Ureter (tissue), 1 donor: ENCODE measurements at regions not wholly inside any gene's neighbourhood (a gene's known extent, or its start where the extent isn't known, plus 50 kb on each side); places are given as distances from the start of the nearest gene placed in this dataset.
"Not testable (repeated sequence)": the region's sequence is repeated elsewhere in the genome, so short reads cannot be mapped to it uniquely, and the experiment has no call there.

Source experiments
- DNase-seq: peaks from one replicate; pipeline ENCODE4 v3.0.0-alpha.2; 2020; ENCODE audit warnings: low spot score
- donor health status: DM: yes; HTN: yes; CAD: no.

DNA sequence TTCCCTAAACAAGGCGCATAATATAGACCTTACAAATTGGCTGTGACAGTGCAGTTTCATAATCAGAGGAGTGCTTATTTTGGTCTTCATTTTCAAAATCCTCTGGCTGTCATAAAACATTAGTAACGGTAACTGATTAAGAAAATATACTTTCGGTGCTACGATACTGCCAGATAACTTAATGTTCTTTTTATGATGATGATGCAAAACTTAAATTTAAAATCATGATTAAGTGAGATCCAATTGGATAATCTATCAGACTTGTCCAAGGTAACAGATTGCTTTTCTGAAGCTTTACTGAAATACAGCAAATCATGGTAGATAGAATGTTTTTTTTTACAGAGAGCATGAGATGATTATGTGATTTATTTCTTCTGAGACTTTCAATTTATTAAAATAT, 364.2 kb upstream of the CNTN3 start:
- no peak for DNase-seq

DNA sequence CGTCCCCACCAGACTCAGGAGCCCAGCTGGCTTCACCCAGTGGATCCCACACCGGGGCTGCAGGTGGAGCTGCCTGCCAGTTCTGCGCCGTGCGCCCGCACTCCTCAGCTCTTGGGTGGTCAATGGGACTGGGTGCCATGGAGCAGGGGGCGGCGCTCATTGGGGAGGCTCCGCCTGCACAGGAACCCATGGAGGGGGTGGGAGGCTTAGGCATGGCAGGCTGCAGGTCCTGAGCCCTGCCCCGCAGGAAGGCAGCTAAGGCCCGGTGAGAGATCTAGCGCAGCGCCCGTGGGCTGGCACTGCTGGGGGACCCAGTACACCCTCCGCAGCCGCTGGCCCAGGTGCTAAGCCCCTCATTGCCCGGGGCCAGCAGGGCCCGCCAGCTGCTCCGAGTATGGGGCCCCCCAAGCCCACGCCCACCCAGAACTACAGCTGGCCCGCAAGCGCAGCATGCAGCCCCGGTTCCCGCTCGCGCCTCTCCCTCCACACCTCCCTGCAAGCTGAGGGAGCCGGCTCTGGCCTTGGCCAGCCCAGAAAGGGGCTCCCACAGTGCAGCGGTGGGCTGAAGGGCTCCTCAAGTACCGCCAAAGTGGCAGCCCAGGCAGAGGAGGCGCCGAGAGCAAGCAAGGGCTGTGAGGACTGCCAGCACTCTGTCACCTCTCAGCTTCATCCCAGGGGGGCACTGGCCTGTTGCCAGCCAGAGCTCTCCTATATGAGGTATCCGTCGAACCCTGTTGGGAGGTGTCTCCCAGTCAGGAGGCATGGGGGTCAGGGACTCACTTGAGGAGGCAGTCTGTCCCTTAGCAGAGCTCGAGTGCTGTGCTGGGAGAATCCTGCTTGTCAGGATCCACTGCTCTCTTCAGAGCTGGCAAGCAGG, 370.8 kb upstream of the CNTN3 start:
- DNase-seq = not testable (repeated sequence)

DNA sequence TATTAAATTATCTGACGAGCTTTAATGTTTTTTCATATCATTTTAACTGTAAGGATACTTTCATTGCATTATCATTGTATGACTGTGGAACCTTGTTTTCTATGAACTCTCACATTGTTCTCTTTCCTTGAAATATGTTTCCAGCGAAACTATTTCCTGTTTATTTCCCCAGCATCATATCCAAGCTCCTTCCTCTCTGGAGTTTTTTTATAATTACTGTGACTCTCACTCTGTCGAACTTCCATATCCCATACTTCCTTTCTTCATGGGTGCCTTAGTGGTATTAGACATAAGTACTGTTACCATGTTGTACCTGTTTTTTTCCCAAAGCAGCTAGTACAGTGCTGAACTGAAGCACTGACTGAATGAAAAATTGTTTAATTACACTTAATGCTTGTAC, 373.6 kb upstream of the CNTN3 start:
- no peak for DNase-seq

DNA sequence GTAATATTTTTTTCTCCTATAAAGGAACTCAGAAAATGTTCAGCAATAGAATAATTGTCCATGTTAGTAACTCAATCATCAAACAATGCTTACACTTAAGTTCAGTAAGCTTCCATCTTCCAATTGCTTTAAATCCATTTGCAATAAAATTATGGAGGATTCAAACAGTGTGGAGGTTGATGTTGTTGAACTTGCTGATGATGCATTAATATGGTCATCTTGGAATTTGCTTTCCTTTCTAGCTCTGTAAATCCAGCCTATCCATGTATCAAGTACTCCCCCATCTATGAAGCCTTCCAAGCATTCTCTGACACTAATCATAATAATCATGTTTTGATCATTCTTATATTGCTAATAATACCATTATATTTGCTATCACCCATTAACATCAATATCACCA, 378.4 kb upstream of the CNTN3 start:
- no peak for DNase-seq

DNA sequence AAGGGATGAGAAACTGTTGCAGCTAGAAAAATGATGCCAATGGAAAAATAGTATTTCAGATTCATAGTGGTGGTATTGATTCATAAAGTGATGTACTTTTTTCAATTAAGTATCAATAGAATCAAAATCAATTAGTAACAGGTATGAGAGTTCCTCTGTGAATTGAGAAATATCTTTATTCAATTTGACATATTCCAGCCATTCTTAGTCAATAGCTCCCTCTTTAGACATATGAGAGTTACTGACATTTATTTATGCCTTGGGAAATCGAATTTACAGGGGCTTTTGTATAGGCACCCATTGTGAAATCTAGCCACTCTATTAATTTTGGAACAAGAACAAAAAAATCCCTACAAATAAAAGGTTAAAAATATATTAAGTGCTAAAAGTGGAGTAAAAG, 386.9 kb upstream of the CNTN3 start:
- no peak for DNase-seq

DNA sequence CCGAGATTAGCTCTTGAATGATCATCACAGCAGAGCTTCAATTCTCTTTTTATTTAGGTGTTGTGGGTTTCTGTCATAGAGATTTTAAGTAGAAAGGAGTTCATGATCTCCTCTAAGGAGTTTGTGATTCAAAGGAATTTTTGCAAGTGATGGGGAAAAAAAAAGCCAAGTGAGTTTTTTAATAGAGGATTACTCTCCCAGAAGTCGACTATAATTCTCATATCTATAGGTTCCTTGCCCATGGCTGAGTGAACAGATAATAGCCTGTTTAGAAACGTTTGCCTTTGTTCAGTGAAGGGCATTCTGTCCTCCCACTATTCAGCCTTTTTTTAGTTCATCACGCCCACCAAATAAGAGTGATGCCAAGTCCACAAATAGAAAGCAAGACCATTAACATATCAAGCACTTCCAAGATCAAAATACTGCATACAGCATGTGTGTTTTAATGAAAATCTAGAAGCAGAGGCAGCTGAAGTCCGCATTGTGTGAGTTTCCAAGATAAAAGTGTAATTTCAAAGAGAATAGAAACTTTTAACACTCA, 398.4 kb upstream of the CNTN3 start:
- no peak for DNase-seq

DNA sequence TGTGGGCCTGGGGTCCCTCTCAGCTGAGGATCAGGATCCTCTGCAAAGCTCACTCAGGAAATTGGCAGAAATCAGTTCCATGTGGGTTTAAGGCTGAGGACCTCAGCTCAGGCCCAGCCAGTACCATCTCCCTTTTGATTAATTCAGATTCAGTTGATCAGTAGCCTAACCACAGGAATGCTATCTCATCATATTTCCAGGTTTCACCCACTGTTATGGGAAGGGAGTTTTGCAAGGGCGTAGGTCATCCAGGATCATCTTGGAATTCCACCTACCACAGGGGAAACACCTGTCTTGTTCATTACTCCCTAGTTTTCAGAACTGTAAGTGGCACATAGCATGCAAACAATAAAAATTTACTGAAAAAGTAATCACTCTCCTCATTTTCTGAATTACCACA, 399.5 kb upstream of the CNTN3 start:
- no peak for DNase-seq

DNA sequence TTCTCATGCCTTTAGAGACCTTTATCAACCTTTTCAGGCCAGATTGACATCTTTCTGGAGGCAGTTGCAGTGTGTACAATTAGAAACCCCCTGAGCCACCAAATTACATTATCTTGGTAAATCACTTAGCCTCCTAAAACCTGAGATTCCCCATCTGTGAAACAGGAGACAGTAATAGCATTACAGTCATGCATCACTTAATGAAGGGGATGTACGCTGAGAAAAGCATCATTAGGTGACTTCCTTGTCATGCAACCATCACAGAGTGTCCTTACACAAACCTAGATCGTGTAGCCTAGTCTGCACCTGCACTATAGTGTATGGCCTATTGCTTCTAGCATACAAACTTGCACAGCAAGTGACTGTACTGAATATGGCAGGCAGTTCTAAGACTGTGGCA, 400.8 kb upstream of the CNTN3 start:
- DNase-seq = no peak

DNA sequence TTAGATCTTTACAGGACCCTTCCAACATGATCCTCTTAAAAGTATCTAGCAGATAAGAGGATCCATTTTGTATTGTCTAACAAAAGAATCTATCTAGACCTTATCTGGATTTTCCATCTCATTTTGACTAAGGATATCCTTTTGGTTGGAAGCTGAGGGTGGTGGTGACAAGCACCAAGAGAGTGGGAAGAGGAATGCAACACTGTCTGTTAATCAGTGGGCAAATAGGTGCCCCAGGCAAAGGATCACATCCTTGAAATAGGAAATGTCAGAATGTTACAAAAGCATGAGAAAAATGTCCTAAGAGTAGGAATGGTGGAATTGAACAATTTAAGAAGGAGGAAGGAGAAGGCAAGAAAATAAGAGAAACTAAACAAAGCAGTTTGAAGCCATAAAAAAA, 420.7 kb upstream of the CNTN3 start:
- DNase-seq = no peak

DNA sequence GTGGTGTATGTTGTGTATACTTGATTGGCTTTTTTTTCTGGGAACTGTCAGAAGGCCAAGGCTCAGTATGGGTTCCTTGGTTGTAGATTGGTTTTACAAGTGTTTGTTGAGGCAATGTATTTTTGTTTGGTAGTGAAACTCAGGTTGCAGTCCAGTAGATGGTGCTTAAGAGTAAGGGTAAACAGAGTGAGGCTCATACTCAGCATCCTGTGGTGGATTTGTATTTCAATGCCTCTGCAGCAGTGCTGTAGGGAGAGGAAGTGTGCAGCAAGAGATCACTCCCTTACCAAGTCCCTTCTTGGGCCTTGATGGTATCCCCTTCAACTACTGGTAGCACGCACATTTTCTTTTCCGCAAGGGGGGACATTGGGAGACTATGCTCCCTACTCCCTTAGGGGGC, 428.5 kb upstream of the CNTN3 start:
- no peak for DNase-seq

DNA sequence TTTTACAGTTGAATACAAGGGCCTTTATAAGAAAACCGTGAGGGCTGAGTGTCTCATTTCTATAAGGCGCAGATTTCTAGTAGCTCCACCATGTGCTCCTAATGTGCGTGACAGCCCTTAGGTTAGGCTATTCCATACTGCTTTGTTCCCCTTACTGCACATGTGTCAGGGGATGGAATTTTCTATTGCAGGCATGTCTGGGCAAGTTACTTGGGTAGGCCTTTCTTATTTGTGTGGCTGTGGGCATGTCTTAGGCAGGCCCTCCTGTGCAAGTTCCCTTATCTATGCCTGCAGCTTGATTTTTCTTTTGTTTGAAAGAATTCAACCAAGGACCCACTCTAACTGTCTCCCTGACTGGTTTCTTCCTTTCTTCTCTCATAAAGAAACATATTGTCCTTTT, 434.2 kb upstream of the CNTN3 start:
- DNase-seq = no peak

DNA sequence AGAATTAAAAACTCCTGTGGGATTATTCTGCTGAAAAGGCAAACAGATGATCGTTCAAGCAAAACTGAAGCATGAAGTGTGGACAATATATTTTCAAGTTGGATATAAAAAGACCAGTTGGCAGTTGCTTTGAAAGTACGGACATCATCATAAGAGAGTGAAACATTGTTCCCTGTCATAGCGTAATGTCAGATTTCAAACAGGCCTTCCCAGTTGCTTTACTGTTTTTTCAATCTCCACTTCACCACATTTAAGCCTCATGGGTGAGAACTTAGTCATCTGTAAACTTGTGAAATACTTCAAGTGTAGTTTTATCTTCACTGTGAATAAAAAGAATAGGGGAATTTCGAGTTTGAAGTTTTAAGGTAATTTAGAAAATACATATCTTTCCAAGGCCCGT, 435.1 kb upstream of the CNTN3 start:
- DNase-seq = no peak

DNA sequence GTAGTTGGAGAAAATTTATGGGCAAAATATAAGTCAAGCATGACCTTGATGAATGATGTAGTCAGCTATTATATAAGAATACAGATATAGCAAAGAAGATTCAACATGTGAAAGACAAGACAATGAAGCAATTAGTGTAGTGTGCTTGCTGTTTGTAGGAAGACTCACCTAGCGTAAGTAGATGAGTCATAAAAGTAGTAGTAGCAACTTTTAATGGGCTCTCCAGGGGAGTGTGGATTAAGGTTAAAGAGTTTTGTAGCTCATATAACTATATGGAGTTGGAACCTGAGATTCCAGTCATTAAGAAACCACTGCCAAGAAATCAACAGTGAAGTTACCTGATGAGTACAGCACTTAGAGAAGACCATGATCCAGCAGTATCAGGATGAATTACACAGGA, 444.7 kb upstream of the CNTN3 start:
- DNase-seq = no peak

DNA sequence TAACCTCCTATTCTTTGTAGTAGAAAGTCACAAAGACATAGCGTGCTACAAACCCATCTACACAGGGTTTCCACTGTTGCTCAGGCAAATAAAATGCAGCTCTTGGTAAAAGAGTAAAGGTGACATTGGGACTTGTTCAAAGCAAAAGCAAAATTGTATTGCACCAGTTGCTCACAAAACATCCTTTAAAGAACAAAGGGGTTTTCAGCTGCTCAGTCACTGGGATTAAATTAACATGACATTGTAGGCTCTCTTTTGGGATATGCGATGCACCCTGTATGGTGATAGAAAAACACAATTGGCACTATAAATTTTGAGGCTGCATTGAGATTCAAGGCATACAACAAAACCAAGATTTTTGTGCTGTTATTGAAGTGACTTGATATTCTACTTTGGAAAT, 447.3 kb upstream of the CNTN3 start:
- DNase-seq = no peak

DNA sequence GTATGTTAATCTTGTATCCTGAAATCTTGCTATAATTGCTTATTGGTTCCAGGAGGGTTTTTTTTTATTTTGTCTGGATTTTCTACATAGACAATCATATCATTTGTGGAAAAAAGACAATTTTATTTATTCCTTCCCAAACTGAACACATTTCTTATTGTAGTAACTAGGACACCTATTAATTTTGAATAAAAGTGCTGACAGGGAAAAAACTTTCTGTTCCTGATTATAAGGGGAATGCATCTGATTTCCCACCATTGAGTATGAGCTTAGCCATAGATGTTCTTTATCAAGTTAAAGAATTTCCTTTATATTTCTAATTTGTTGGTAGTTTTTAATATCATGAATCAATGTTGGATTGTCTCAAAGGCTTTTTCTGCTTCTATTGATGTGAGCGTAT, 460.7 kb upstream of the CNTN3 start:
- no peak for DNase-seq

DNA sequence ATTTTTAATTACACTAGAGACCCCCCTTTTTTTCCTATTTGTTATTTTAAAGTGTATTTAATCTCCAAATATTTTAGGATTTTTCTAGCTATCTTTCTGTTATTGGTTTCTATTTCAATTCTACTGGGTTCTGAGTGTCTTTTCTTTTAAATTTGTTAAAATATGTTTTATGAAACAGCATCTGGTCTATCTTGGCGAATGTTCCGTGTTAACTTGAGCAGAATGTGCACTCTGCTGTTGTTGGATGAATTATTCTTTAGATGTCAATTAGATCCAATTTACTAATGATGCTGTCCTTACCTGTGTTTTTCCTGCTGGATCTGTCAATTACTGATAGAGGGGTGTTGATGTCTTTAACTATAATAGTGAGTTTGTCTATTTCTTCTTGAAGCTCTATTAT, 462.0 kb upstream of the CNTN3 start:
- DNase-seq = no peak

DNA sequence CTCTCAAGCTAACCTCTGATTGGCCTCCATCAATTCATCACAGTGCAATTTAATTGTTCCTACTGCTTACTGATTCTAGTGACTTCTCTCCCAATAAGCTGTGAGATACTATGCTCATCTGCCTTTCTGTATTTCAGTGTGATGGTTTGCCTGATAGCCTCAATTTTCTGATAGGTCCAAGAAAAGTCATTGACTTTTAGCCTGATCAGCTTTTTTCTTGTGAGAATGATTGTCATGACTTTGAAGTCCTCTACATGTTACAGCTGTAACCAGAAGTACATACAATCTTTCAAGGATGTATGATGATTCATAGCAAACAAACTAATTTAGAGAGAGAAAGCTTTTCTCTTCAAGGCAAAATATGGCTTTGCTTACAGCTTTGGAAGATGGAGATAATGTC, 463.8 kb upstream of the CNTN3 start:
- no peak for DNase-seq

DNA sequence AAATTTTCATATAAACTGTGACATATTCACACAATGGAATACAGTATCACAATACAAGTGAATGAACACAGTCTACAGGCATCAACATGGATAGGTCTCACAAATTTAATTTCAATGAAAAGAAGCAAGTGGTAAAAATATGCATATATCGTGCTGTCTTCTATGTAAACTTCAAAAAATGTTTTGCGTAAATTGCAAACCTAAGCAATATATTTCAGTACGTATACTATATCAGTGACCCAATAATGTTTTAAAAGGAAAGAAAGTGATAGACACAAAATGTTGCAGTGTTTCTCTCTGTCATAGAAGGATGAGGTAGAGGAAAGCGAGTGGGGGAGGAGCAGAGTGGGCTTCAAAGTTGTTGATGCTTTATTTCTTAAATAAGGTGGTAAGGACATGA, 468.4 kb upstream of the CNTN3 start:
- DNase-seq = no peak

DNA sequence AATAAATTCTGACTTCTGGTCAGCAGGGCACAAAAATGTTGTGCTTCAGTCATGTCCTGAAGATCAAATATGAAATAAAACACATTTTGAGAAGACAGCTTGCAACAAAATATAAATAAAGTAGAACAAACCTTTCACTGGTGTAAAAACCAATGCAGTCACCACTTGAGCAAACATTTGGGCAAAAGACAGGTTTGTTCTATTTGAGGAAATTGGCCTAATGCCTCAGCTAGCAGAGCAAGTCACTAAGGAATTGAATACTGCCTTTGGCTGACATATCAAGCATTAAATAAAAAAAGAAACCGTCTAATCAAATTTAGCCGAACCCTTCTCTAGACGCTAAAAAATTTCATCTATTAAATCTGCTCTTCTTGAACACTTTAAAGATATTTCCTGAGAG, 475.4 kb upstream of the CNTN3 start:
- DNase-seq = no peak

DNA sequence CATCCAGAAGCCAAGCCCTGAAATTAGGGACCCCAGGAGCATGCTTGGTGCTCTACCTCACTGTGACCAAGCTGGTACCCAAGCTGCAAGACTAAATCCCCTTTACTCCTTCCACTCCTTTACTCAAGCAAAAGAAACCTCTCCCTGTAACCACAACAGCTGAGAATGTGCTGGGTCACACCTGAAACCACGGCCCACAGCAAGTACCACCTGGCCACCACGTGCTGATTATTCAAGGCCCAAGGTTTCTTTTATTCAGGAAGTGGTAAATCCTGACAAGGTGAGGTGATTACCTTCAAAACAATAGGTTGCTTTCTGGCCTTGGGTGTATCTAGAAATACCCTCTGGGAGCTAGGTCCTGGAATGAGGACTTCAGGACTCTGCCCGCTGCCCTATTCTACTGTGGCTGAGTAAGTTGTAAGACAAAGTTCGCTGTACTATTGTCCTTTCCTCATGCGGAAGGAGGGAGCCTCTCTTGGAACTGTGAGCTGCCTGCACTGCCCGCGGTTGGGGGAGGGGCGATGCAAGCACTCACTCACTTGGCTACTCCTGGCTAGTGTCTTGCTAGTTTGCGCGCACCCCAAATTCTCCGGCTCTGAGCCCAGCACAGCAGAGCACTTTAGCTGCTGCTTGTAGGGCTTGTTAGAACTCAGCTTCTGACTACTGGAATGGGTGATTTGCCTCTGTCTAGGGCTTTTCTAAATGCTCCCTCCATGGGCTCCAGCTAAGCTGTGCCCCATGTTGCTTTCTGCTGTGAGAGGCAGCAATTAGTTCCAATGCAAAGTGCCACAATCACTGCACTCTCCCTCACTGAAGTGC, 487.1 kb upstream of the CNTN3 start:
- no peak for DNase-seq

DNA sequence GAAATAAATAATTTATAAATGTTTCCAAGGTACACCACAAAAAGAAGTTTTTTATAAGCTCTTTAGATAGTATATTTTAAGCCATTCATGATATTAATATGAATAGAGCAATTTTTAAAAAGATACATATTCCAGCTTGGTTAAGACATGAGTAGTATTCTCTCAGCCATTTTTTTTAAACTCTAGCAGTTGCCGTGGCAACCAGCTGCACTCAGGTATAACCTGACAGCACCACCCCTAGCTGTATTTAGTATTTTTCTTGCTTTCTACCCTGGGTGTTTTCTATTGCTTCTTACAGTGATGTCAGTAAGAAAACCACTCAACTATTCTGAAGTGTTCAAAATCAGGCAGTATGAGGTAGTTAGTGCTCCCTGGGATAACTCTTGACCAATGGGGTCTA, 496.3 kb upstream of the CNTN3 start:
- DNase-seq = no peak

DNA sequence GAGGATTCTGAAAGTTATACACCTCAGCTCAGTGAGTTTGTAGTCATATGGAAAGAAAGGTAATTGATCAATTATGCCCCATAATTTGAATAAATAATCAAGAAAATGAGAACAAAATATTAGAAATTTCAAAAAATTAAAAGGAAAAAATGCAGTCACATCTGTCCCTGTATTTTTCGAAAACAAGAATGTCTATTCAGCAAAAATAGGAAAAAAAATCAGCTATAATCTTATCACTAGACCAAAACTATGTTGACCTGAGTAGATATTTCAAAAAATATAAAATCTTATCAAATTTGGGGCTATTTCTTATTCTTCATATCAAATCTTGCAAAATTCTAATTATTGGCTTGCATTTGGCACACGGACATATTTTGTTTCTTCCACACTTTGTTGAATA, 501.2 kb upstream of the CNTN3 start:
- DNase-seq = no peak

DNA sequence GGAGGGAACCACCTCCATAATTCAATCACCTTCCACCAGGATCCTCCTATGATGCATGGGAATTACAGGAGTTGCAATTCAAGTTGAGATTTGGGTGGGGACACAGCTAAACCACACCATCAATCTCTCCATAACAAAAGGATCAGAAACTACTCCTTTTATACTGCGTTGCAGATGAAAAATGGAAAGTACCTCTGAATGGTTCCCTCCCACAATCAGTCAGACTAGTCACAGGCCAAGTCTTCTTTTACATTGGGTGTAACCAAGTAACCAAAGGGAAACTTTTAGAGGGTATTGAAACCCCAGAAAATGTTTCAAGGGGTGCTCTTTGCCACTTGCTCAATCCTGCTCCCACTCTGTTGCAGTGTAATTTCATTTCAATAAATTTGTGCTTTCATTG, 504.3 kb upstream of the CNTN3 start:
- DNase-seq = no peak
